Fibroblast of villous mesenchyme (primary cell): ENCODE measurements at regions not wholly inside any gene's neighbourhood (a gene's known extent, or its start where the extent isn't known, plus 50 kb on each side); places are given as distances from the start of the nearest gene placed in this dataset.

Source experiments
- DNase-seq: peaks from one replicate; pipeline ENCODE4 v3.0.0-alpha.2; 2010; ENCODE audit warnings: low read depth
- H3K4me3 ChIP-seq: 2 replicates; pipeline ENCODE4 v1.5.1; 2011; ENCODE audit warnings: low read depth, mild to moderate bottlenecking, low read length
- CTCF ChIP-seq: IDR thresholded peaks from 2 replicates; pipeline ENCODE4 v1.5.1; 2012; ENCODE audit warnings: low read depth, mild to moderate bottlenecking, low read length; ENCODE audit not compliant: insufficient read depth

- no peak for TF ChIP-seq CTCF
- DNase-seq = no peak
- H3K4me3 ChIP-seq = no peak overlapping the region
These were observed 441.3 kb downstream of the TFAP2B start for GRCh38 chr6:51260003-51260402.

- no peak for DNase-seq
- TF ChIP-seq CTCF = no peak
- no peak overlapping the region for H3K4me3 ChIP-seq
These were observed 443.0 kb downstream of the TFAP2B start for GRCh38 chr6:51261691-51262090.

- DNase-seq = no peak
- no peak for TF ChIP-seq CTCF
- H3K4me3 ChIP-seq = no peak overlapping the region
These were observed 446.8 kb downstream of the TFAP2B start for GRCh38 chr6:51265426-51265825.

- H3K4me3 ChIP-seq = no peak overlapping the region
- no peak for TF ChIP-seq CTCF
- no peak for DNase-seq
These were observed 447.9 kb downstream of the TFAP2B start for GRCh38 chr6:51266604-51267003.

- DNase-seq = no peak
- no peak for TF ChIP-seq CTCF
- no peak overlapping the region for H3K4me3 ChIP-seq
These were observed 450.0 kb downstream of the TFAP2B start for GRCh38 chr6:51268666-51269065.

GRCh38 chr6:51269876-51270275 lies 451.2 kb downstream of the TFAP2B start:
- H3K4me3 ChIP-seq = no peak overlapping the region
- no peak for TF ChIP-seq CTCF
- DNase-seq = no peak

- TF ChIP-seq CTCF = no peak
- H3K4me3 ChIP-seq = no peak overlapping the region
These were observed 452.9 kb downstream of the TFAP2B start for GRCh38 chr6:51271615-51272014.

More at GRCh38 chr6:51271615-51272014, 452.9 kb downstream of the TFAP2B start:
- no peak for DNase-seq
